HG03025 (cell line): ENCODE measurements at regions not wholly inside any gene's neighbourhood (a gene's known extent, or its start where the extent isn't known, plus 50 kb on each side); places are given as distances from the start of the nearest gene placed in this dataset.

ENCODE experiments used
- ATAC-seq: cut with Tn5 transposase; IDR thresholded peaks from one replicate; pipeline ENCODE4 v1.9.1; 2021; ENCODE audit warnings: mild to moderate bottlenecking, moderate library complexity; ENCODE audit not compliant: unreplicated experiment, low FRiP score

DNA sequence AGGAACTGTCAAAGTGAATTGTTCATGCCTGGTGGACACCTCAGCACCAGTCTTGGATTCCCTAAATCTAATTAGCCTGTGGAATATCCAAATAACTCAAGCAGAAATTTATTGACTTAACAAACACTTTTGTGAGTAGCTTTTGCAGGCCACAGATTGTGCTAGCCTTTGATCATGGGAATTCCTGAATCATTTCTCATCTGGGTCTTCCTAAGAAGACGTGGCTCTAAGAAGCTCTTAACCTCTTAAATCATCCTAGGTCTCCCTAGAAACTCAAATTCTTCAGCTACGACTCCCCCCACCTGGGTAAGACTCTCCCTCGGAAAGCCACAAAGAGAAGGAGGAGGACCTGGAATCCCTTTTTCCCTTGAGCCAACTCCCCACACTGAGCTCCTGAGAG lies 53.8 kb upstream of the PSEN2 start:
- ATAC-seq = no peak

DNA sequence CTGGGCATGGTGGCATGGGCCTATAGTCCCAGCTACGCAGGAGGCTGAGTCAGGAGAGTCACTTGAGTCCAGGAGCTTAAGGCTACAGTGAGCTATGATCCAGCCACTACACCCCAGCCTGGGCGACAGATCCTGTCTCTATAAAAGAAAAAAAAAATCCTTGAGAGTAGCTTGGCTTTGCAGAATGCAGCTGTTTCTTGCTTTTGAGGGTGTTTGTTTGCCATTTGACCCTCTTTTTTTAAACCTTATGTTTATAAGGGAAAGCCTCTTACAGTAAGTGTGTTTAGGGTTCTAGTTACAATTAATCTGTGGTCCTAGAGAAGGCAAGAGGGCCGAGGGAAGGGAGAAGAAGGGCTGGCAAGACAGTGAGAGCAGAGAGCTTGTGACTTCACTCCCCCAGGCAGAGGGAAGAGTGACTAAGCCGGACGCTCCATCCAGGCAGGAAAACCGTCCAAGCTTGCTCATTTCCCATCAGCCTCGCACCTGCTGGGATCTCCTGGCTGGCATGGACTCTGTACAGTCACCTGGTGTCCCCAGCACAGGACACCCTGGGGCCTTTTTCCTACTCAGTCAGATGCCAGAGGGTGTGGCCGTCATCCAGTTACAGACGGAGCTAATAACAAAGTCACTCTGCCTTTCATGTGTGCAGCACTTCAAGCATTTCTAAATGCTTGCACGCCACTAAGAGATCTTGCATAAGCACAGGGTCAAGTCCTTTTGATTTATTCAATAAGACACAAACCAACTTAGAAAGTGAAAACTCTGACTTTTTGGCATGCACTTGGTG lies 55.5 kb upstream of the PSEN2 start:
- no peak for ATAC-seq

DNA sequence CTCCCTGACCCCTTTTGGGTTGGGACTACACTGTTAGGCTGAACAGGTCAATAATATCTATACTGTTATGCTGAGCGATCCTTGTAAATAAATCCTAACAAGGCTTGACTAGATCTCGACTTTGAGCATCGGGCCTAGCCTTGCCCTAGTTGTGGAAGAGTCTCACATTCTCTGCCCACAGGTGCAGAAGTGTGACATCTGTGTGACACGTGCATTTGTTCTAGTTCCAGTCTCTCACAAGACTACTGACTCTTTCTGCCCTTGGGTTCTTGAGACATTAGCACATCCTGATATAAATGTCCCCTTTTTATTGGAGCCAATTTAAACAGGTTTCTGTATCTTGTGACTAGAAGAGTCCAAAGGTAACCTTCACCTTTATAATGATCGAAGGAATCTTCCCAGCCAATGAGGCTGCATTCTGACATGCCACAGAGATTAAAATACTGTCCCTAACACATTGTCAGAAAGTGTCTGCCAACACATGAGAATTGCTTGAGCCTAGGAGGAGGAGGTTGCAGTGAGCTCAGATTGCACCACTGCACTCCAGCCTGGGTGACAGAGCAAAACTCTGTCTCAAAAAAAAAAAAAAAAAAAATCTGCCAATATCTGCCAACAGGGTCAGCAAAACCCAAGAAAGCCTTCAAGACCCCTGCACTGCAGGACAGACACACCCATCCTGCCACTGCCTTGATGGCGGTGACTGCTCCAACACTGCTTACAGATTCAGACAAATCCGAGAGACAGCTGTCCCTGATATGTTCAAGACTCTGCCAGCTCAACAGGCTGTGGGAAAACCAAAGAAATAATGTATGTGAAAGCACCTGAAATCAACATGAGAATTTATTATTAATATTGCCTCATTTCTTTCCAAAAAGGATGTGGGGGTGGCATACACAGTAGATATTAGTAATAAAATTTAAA lies 56.5 kb upstream of the PSEN2 start:
- no peak for ATAC-seq

DNA sequence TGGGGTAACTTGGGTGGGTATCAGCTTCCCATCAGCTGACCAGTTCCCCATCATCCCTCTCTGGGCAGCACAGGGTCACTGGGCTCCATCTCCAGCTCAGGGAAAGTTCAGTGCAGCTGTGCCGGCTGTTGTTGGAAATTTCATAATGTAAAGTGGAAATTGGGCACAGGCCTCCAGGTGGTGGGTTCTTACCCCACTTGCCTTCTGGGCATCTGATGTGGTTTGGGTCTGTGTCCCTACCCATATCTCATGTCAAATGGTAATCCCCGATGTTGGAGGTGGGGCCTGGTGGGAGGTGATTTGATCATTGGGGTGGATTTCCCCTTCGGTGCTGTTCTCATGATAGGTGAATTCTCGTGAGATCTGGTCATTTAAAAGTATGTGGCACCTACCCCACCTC lies 59.7 kb upstream of the PSEN2 start:
- no peak for ATAC-seq

DNA sequence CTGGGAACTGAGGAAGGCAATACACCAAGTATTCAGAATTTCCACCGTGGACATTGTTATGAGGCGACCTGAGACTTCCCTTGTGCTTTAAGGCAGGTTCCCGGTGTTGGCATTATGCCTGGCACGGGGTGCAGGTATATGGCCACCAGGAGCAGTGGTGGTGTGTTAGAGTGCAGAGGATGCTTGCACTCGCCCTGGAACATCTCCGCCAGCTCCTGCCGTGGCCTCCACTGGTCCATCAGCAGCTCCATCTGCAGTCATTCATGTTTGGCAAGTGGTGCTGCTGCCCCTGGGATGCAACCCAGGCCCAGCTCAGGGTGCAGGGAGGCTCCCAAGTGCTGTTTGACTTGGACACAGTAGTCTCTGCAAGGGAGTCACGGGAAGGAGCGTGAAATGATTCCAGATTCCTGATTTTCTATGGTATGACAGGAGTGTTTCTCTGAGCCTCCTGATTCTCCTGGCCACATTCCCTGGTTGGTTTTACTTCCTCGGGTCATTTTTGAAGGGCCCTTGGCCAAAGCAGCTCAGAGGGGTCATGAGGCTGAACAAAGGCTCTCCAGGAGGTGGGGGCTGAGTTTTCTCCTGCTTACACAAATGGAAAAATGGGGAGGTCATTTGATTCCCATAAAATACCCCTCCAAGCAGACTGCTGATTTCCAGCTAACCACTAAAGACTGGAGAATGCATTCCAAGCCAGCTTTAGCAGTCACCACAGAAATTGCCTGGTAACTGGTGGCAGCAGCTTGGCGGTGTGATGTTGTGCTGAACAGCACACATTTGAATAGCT lies 60.4 kb upstream of the PSEN2 start:
- no peak for ATAC-seq

DNA sequence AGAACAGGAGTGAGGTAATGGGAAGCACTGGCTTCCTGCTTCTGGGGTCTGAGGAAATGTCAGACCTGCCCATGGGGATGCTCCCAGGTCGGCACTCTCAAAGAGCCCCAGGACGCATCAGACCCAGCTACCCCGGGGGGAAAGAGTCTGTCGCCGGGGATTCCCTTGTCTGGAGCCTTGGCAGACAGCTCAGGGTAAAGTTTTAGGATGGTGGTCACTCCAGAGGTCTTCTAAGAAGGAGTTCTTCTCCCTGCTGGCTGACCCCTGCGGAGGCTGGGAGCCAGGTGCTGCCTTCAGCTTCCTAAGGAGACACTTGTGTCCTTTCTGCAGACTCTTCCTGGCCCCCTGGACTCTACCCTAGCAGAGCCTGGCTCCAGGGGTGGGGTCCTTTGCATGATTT lies 61.9 kb upstream of the PSEN2 start:
- ATAC-seq = no peak

DNA sequence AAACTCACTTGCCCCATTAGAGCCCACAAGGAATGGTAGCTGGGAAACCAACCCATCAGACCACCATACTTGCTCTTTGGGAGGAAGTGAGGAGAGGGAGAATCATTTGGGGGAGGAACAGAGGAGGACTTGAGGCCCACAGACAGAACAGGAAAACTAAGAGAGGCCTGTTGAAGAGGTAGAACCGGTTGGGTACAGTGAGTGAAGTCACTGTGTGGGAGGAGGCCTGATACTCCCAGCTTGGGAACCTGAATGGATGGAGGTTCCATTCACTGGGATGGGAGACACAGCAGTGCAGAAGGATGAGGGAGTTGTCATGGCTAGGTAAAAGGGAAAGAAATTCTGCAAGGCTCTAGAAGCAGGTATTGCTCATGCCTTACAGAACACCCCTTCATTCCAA lies 63.4 kb upstream of the PSEN2 start:
- no peak for ATAC-seq

DNA sequence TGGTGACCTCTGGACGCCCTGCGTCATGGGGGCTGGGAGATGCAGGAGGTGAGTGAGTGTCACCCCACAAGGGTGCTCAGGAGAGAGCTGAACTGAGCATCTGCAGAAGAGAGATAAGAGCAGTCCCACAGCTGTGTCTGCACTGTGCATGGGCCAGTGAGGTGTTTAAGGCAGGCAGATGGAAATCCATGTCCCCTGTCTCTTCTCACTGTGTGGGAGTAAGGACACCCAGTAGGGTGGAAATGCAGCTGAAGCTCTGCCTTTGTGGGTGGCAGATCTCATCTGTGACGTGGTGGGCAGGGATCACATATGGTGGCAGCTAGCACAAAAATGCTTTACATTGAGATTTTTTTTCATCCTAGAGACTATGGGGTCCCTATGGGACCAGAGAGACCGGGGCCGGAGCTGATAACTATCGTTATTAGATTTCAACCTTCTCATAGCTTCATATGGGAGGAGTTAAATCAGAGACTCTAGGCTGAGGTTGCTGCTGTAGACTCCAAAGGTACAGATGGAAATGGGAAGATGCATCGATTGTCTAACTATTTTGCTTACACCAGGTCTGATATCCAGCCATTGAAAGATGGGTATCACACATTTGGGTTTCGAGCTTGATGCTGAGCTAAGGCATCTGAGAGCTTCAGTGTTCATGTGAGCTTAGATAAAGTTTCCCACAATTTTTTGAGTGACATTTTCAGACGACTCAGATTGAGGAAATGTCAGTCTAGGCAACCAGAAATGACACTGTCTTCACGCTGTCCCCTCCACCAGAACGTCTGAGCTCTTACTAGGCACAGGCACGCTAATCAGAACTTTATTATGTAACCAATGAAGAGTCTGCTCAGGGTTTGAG lies 65.3 kb upstream of the PSEN2 start:
- ATAC-seq = no peak

DNA sequence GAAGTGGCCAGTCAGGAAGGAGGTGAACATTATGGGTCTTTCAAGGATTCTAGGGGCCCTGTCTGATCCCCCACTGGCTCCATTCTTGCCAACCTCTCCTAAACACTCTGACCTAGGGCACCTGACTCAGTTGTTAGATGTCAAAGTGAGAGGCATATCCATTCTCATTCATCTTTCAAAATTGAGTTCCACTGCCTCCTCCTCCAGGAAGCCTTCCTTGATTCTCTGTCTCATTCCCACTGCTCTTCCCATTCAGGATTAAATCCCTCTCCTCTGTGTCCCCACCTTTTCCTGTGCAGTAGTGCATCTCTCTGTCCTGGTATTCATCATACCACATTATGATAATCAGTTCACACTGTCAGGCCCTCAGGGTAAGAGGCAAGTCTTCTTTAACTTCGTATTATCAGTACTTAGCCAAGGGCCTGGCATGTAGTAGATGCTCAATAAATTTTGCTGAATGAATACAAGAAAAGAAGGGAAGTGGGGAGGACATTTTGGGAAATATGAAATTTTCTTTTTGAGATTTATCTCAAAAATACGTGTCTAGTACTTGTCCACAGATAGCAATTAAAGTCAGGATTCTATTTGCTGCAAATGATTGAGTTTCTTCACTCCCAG lies 61.8 kb upstream of the ITPKB start:
- no peak for ATAC-seq

DNA sequence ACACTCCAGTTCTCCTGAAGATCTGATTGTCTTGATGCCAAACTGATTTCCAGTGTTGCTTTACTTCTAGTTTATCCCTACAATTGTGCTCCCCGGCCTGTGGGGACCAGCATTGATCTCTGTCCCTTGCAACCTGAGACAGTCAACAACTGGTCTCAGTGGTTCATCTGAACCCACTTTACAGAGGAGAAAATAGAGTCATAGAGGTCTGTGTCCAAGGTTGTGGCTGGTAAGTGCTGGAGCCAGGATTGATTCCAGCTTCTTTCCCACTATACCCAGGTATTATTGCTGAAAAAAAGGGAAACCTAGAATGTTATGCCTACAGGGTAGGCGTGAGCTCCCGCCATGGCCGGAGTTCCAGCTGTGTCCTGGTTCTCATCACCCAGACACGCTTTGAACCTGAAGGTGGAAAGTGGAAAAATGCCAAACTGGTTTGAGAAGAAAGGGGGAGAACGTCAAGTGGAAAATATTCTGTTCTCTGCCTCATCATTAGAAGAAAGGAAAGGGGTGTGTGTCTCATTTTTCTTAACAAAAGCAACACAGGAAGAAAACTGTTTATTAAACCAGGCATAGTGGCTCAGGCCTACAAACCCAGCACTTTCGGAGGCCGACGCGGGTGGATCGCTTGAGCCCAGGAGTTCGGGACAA lies 60.7 kb upstream of the ITPKB start:
- no peak for ATAC-seq

DNA sequence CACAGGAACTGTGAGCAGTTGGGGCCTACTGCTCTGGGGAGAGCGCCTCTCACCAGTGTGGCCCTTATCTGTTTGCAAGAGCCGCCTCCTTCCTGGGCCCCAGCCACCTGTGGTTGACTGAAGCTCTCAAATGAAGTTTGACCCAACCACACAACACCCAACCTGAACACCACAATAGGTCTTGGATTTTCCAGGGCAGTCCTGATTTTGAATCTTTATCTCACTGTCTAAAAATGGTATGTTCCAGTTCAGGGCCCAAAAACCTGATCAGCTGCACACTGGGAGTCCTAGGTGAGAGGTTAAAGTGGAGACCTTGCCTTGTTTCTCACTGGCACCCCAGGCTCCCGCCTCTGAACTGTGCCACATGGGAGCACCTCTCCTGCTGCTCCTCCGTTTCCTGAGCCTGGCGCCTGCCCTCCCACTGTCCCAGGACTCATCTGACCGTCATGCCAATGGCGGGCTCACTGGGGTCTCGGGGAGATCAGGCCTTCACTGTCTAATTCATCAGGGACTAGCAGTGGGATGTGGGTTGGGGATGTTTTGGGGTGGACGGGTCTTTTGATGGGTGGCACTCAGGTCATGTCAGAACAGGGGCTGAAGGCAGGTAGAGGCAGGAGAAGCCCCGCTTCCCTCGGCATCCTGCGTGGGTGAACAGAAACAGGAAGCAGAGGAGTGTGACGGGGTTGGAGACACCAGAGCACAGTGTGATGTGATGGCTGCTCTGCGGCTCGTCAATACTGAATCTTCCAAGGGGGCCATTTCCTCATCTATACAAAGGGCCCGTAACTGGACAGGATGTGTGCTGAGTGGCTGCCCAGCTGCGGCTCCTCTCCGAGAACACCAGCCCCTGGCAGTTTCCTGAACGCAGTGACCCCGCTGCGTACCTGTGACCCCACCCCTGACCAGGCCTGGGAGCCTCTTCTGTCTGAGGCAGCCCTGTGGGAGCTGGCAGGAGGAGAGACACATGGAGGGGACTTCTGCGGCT lies 59.6 kb upstream of the ITPKB start:
- ATAC-seq = peak; percentile 85

DNA sequence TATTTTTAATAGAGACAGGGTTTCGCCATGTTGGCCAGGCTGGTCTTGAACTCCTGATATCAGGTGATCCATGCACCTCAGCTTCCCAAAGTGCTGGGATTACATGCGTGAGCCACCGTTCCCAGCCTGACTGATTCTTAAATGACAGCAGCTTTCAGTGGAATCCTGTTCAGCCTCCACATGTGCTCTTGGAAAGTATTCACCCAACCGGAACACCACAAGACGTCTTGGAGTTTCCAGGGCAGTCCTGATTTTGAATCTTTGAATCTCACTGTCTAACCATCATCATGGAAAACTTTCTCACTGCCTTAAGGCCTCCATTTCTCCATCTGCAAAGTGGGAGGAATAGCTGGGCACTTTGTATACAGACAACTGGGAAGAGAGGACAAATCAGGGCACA lies 58.1 kb upstream of the ITPKB start:
- no peak for ATAC-seq

DNA sequence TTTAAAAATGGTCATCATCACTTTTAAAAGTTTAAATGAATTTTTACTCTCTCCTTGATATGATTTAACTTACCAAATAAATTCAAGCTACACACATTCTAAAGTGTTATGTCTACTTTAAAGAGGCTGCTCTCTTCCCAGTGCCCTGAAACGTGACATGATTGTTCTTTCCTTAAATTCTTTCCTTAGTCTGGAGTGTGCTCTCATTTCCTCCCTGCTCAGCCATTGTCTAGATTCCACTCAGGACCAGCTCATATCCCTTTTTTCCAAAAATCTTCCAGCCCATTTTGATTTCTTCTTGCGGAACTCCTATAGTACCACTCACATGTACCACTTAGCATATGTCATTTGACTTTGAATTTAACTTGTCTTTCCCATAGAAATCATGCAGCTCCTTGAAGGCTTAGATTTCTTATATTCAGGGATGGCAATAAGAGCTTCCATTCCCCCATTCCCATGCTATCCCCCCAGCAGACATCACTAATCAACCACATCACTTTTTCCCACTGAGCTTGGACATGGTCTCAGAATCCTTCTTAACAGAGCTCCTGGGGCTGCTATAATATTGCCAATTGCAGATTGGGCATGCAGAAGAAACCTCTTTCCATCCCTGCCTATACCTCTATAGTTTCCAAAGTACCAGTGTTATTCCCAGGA lies 54.7 kb upstream of the ITPKB start:
- no peak for ATAC-seq

DNA sequence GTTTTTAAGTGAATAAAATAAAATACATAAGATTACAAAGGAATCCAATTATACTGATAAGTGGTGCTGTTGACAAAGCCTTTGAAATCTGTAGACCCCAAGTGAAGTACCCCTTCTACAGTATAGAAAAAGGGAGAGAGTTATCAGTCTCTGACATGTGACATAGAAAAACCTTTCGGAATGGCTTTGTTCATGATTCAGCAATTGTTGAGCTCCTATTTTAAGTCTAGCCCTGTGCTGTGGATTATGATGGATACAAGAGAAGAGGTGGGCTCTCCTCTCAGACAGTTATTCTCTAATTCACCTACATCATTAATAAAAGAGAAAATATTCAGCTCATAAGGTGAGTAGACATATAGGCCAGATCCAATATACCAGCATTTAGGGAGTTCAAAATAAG lies 53.3 kb upstream of the ITPKB start:
- ATAC-seq = no peak

DNA sequence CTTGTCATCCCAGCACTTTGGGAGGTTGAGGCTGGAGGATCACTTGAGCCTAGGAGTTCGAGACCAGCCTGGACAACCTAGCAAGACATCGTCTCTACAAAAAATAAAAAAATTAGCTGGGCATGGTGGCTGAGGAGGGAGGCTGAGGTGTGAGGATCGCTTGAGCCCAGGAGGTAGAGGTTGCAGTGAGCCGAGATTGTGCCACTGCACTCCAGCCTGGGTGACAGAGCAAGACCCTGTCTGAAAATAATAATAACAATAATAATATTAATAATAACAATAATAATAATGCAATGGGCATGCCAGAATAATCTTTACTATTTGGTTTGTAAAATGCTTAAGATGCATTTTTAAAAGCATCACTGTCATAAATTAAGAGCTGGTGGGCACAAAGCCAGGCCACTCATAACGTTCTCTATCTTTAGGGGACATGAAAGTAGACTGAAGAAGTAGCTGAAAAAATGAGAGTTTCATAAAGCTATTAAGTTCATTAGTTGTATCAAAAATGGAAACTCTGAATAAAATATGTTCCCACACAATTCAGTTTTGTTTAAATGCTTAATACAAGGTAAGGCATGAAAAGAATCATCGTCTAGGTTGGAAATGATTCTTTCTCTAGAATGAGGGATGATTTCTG lies 51.6 kb upstream of the ITPKB start:
- no peak for ATAC-seq

DNA sequence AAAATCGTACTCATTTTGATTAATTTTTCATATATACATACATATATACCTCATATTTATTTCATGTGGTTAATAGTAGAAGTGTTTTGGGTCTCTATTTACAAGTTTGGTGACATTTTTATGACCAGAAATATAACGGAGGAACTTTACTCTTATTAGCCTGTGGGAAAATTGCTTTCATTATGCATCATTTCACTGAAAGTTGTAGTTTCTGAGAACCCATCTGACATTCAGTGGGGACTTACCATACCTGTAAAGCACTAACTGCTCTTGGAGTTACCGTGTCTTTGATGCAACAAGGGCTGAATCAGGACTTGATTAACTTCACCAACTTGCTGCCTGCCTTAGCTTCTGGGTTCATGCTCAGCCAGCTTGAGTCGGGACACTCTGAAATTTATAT lies 49.9 kb upstream of the ITPKB start:
- no peak for ATAC-seq
